ENCODE measurements at regions not wholly inside any gene's neighbourhood (a gene's known extent, or its start where the extent isn't known, plus 50 kb on each side); places are given as distances from the start of the nearest gene placed in this dataset.

DNA sequence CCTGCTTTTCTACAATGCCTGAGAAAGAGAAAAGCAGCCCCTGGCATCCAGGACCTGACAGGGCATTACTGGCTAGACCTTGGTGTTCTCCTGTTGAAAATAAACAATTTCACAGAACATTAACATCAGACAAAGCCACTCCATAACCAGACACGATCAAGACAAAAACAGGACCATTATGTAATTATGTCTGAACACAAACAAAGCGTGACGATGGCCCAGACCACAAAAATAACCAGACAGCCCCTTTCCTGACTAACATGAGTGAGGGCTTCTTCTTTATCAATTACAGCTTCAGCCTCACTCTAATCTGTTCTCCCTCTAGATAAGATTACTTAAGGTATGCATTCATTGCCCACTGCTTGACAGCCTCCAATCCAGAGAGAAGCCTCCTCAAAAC lies 172.7 kb upstream of the LMCD1 start:
- Histone ChIP-seq H3K4me1 (ENCODE audit: control insufficient read depth in 5 of 5, insufficient read depth in 5 of 5, low read length in 5 of 5) (no peaks in the 10 kb centered on the region), H3K27ac (ENCODE audit: low read depth, low read length) (no peak overlapping the region)

DNA sequence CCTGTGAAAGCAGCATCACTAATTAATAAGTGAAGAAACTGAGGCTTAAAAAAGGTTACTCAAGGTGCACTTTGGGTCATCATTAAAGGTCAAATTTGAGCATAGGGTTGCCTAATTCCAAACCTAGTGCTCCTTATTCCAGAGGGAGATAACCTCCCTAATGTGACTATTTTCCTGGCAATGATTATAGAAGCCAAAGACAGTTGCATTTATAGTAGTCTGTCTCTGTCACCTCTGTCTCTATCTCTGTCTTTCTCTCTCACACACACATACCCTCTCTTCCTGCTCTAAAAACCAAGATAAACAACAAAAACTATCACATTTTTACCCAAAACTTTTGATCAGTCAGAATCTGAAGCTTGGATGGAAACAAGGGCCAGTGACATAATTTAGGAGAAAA lies 172.0 kb upstream of the LMCD1 start:
- no peaks in the 10 kb centered on the region for H3K27me3 ChIP-seq (ENCODE audit: control insufficient read depth in 5 of 5, insufficient read depth in 4 of 5, low read length in 5 of 5)
- H3K27ac ChIP-seq (ENCODE audit: low read depth, low read length): no peak overlapping the region
- no peaks in the 10 kb centered on the region for H3K9me3 ChIP-seq (ENCODE audit: control insufficient read depth in 5 of 5, low read length in 5 of 5)
- H3K9ac ChIP-seq (ENCODE audit: low read length in 5 of 5): no peak overlapping the region
- no peaks in the 10 kb centered on the region for H3K36me3 ChIP-seq (ENCODE audit: control insufficient read depth in 5 of 5, insufficient read depth in 5 of 5, low read length in 5 of 5)
- H3K4me3 ChIP-seq (ENCODE audit: low read depth in 1 of 5, low read length in 5 of 5): no peak overlapping the region
- no peaks in the 10 kb centered on the region for H3K4me1 ChIP-seq (ENCODE audit: control insufficient read depth in 5 of 5, insufficient read depth in 5 of 5, low read length in 5 of 5)

More for the DNA sequence above, 172.7 kb upstream of the LMCD1 start:
- Histone ChIP-seq H3K36me3 (ENCODE audit: control insufficient read depth in 5 of 5, insufficient read depth in 5 of 5, low read length in 5 of 5) (no peaks in the 10 kb centered on the region), H3K9me3 (ENCODE audit: control insufficient read depth in 5 of 5, low read length in 5 of 5) (no peaks in the 10 kb centered on the region), H3K27me3 (ENCODE audit: control insufficient read depth in 5 of 5, insufficient read depth in 4 of 5, low read length in 5 of 5) (no peaks in the 10 kb centered on the region), H3K4me3 (ENCODE audit: low read depth in 1 of 5, low read length in 5 of 5) (no peak overlapping the region), H3K9ac (ENCODE audit: low read length in 5 of 5) (no peak overlapping the region)

- H3K9ac ChIP-seq (ENCODE audit: low read length in 5 of 5): no peak overlapping the region
- H3K27me3 ChIP-seq (ENCODE audit: control insufficient read depth in 5 of 5, insufficient read depth in 4 of 5, low read length in 5 of 5): no peaks in the 10 kb centered on the region
- H3K27ac ChIP-seq (ENCODE audit: low read depth, low read length): no peak overlapping the region
- H3K4me1 ChIP-seq (ENCODE audit: control insufficient read depth in 5 of 5, insufficient read depth in 5 of 5, low read length in 5 of 5): no peaks in the 10 kb centered on the region
- H3K9me3 ChIP-seq (ENCODE audit: control insufficient read depth in 5 of 5, low read length in 5 of 5): no peaks in the 10 kb centered on the region
- H3K36me3 ChIP-seq (ENCODE audit: control insufficient read depth in 5 of 5, insufficient read depth in 5 of 5, low read length in 5 of 5): no peaks in the 10 kb centered on the region
- no peak overlapping the region for H3K4me3 ChIP-seq (ENCODE audit: low read depth in 1 of 5, low read length in 5 of 5)
Observed at GRCh38 chr3:8336456-8336855, 165.2 kb upstream of the LMCD1 start.

DNA sequence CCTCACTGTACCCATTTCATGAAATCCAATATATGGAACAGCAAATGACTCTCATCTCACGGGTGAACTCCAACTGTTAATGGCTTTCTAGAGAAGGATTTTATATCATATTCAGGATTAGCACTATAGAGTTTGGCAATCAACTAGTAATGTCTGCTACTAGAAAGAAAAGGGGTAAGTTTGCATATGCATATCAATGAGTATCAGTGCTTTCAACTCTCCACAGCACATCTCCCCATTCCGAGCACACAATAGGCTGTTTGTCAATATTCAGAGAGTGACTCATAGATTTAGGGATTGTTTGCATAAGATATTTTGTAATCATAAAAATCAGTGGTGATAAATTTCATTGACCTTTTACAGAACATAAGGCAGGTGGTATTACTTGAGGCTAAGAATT lies 163.2 kb upstream of the LMCD1 start:
- Histone ChIP-seq H3K27ac (ENCODE audit: low read depth, low read length) (no peak overlapping the region), H3K9ac (ENCODE audit: low read length in 5 of 5) (no peak overlapping the region), H3K9me3 (ENCODE audit: control insufficient read depth in 5 of 5, low read length in 5 of 5) (no peaks in the 10 kb centered on the region), H3K4me3 (ENCODE audit: low read depth in 1 of 5, low read length in 5 of 5) (no peak overlapping the region), H3K36me3 (ENCODE audit: control insufficient read depth in 5 of 5, insufficient read depth in 5 of 5, low read length in 5 of 5) (no peaks in the 10 kb centered on the region), H3K27me3 (ENCODE audit: control insufficient read depth in 5 of 5, insufficient read depth in 4 of 5, low read length in 5 of 5) (no peaks in the 10 kb centered on the region), H3K4me1 (ENCODE audit: control insufficient read depth in 5 of 5, insufficient read depth in 5 of 5, low read length in 5 of 5) (peaks cover 0 to 6% (median 3%) of the 10 kb centered on the region in 5 donors)

DNA sequence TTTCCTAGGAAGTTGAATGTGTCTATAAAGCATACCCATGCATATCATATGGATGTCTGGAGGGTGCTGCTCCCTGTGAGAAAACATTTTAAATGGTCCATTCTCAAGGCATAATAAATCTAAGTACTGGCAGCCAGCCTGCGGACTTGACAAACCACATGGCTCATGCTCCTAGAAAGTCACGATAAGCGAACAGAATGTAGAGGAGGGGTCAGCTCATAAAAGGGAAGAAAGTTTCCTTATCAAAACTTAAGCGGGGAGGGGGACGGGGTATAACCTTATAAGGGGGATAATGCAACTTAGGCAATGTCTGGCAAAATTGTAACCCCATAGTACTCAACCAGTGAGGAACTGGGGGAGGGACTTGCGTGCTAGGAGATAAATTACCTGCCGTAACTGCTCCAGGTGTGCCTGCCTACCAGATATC lies 159.8 kb upstream of the LMCD1 start:
- Histone ChIP-seq H3K9me3 (ENCODE audit: control insufficient read depth in 5 of 5, low read length in 5 of 5) (peaks cover 0 to 11% (median 3%) of the 10 kb centered on the region in 5 donors), H3K9ac (ENCODE audit: low read length in 5 of 5) (no peak overlapping the region), H3K4me1 (ENCODE audit: control insufficient read depth in 5 of 5, insufficient read depth in 5 of 5, low read length in 5 of 5) (peaks cover 0 to 6% (median 3%) of the 10 kb centered on the region in 5 donors), H3K27me3 (ENCODE audit: control insufficient read depth in 5 of 5, insufficient read depth in 4 of 5, low read length in 5 of 5) (no peaks in the 10 kb centered on the region), H3K4me3 (ENCODE audit: low read depth in 1 of 5, low read length in 5 of 5) (no peak overlapping the region), H3K27ac (ENCODE audit: low read depth, low read length) (no peak overlapping the region), H3K36me3 (ENCODE audit: control insufficient read depth in 5 of 5, insufficient read depth in 5 of 5, low read length in 5 of 5) (no peaks in the 10 kb centered on the region)

GRCh38 chr3:8343058-8343457 lies 158.6 kb upstream of the LMCD1 start:
- no peak overlapping the region for H3K27ac ChIP-seq (ENCODE audit: low read depth, low read length)
- no peaks in the 10 kb centered on the region for H3K27me3 ChIP-seq (ENCODE audit: control insufficient read depth in 5 of 5, insufficient read depth in 4 of 5, low read length in 5 of 5)
- H3K36me3 ChIP-seq (ENCODE audit: control insufficient read depth in 5 of 5, insufficient read depth in 5 of 5, low read length in 5 of 5): no peaks in the 10 kb centered on the region
- H3K9me3 ChIP-seq (ENCODE audit: control insufficient read depth in 5 of 5, low read length in 5 of 5): peaks cover 0 to 11% (median 3%) of the 10 kb centered on the region in 5 donors
- H3K4me3 ChIP-seq (ENCODE audit: low read depth in 1 of 5, low read length in 5 of 5): no peak overlapping the region
- no peak overlapping the region for H3K9ac ChIP-seq (ENCODE audit: low read length in 5 of 5)
- H3K4me1 ChIP-seq (ENCODE audit: control insufficient read depth in 5 of 5, insufficient read depth in 5 of 5, low read length in 5 of 5): peaks cover 0 to 6% (median 3%) of the 10 kb centered on the region in 5 donors

DNA sequence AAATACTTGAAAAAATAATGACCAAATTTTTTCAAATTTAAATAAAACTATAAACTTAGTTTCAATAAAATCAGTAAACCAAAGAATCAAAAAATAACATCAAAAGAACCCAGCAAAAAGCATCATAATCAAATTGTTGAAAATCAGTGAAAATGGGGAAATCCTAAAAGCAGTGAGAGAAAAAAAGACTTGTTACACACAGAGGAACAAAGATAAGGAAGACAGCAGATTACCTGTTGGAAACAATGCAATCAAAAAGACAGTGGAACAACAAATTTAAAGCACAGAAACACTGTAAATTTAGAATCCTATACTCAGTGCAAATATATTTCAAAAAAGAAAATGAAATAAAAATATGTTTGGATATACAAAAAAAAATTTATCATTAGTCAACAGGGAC lies 156.2 kb upstream of the LMCD1 start:
- peaks cover 0 to 11% (median 3%) of the 10 kb centered on the region in 5 donors for H3K9me3 ChIP-seq (ENCODE audit: control insufficient read depth in 5 of 5, low read length in 5 of 5)
- H3K27me3 ChIP-seq (ENCODE audit: control insufficient read depth in 5 of 5, insufficient read depth in 4 of 5, low read length in 5 of 5): no peaks in the 10 kb centered on the region
- no peak overlapping the region for H3K27ac ChIP-seq (ENCODE audit: low read depth, low read length)
- no peaks in the 10 kb centered on the region for H3K36me3 ChIP-seq (ENCODE audit: control insufficient read depth in 5 of 5, insufficient read depth in 5 of 5, low read length in 5 of 5)
- H3K4me3 ChIP-seq (ENCODE audit: low read depth in 1 of 5, low read length in 5 of 5): no peak overlapping the region
- H3K9ac ChIP-seq (ENCODE audit: low read length in 5 of 5): no peak overlapping the region
- peaks cover 0 to 6% (median 3%) of the 10 kb centered on the region in 5 donors for H3K4me1 ChIP-seq (ENCODE audit: control insufficient read depth in 5 of 5, insufficient read depth in 5 of 5, low read length in 5 of 5)

DNA sequence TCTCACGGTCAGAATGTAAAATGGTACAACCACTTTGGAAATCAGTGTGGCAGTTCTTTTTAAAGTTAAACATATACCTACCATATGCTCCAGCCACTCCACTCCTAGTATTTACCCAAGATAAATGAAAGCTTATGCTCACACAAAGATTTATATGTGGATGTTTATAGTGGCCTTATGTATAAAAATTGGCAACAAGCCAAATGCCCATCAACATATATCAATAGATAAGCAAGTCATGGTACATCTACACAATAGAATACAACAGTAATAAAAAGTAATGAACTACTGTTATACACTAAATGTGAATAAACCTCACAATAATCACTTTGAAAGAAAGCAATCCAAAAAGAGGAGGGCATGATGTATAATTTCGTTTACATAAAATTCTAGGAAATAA lies 153.5 kb upstream of the LMCD1 start:
- no peak overlapping the region for H3K9ac ChIP-seq (ENCODE audit: low read length in 5 of 5)
- no peaks in the 10 kb centered on the region for H3K4me1 ChIP-seq (ENCODE audit: control insufficient read depth in 5 of 5, insufficient read depth in 5 of 5, low read length in 5 of 5)
- H3K36me3 ChIP-seq (ENCODE audit: control insufficient read depth in 5 of 5, insufficient read depth in 5 of 5, low read length in 5 of 5): no peaks in the 10 kb centered on the region
- no peak overlapping the region for H3K4me3 ChIP-seq (ENCODE audit: low read depth in 1 of 5, low read length in 5 of 5)
- H3K9me3 ChIP-seq (ENCODE audit: control insufficient read depth in 5 of 5, low read length in 5 of 5): peaks cover 0 to 11% (median 3%) of the 10 kb centered on the region in 5 donors
- H3K27ac ChIP-seq (ENCODE audit: low read depth, low read length): no peak overlapping the region
- no peaks in the 10 kb centered on the region for H3K27me3 ChIP-seq (ENCODE audit: control insufficient read depth in 5 of 5, insufficient read depth in 4 of 5, low read length in 5 of 5)

GRCh38 chr3:8352475-8352874 lies 149.1 kb upstream of the LMCD1 start:
- Histone ChIP-seq H3K27me3 (ENCODE audit: control insufficient read depth in 5 of 5, insufficient read depth in 4 of 5, low read length in 5 of 5) (no peaks in the 10 kb centered on the region), H3K27ac (ENCODE audit: low read depth, low read length) (no peak overlapping the region), H3K9me3 (ENCODE audit: control insufficient read depth in 5 of 5, low read length in 5 of 5) (no peaks in the 10 kb centered on the region), H3K36me3 (ENCODE audit: control insufficient read depth in 5 of 5, insufficient read depth in 5 of 5, low read length in 5 of 5) (no peaks in the 10 kb centered on the region), H3K9ac (ENCODE audit: low read length in 5 of 5) (no peak overlapping the region), H3K4me3 (ENCODE audit: low read depth in 1 of 5, low read length in 5 of 5) (no peak overlapping the region), H3K4me1 (ENCODE audit: control insufficient read depth in 5 of 5, insufficient read depth in 5 of 5, low read length in 5 of 5) (no peaks in the 10 kb centered on the region)

GRCh38 chr3:8353364-8353763 lies 148.3 kb upstream of the LMCD1 start:
- Histone ChIP-seq H3K27ac (ENCODE audit: low read depth, low read length) (no peak overlapping the region), H3K4me3 (ENCODE audit: low read depth in 1 of 5, low read length in 5 of 5) (no peak overlapping the region), H3K27me3 (ENCODE audit: control insufficient read depth in 5 of 5, insufficient read depth in 4 of 5, low read length in 5 of 5) (no peaks in the 10 kb centered on the region), H3K36me3 (ENCODE audit: control insufficient read depth in 5 of 5, insufficient read depth in 5 of 5, low read length in 5 of 5) (no peaks in the 10 kb centered on the region), H3K9ac (ENCODE audit: low read length in 5 of 5) (no peak overlapping the region), H3K9me3 (ENCODE audit: control insufficient read depth in 5 of 5, low read length in 5 of 5) (no peaks in the 10 kb centered on the region), H3K4me1 (ENCODE audit: control insufficient read depth in 5 of 5, insufficient read depth in 5 of 5, low read length in 5 of 5) (no peaks in the 10 kb centered on the region)

DNA sequence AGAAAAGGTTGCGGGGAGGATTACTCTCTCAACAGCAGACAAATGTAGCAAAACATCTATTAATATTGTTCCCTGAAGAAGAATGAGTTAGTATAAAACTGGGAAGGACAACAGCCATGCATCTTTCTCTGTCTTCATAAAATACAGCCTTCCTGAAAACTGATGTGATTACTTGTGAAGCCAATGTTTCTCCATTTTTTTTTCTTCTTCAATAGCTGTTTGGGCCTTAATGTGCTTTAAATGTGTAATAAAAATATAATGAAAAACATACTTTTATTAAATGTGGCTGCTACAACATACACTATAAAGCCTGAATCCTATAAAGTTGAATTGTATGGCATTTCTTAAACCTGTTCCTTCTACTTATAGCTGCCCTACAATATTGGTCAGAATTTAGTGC lies 146.3 kb upstream of the LMCD1 start:
- no peak overlapping the region for H3K9ac ChIP-seq (ENCODE audit: low read length in 5 of 5)
- no peaks in the 10 kb centered on the region for H3K27me3 ChIP-seq (ENCODE audit: control insufficient read depth in 5 of 5, insufficient read depth in 4 of 5, low read length in 5 of 5)
- no peak overlapping the region for H3K4me3 ChIP-seq (ENCODE audit: low read depth in 1 of 5, low read length in 5 of 5)
- H3K36me3 ChIP-seq (ENCODE audit: control insufficient read depth in 5 of 5, insufficient read depth in 5 of 5, low read length in 5 of 5): no peaks in the 10 kb centered on the region
- no peaks in the 10 kb centered on the region for H3K9me3 ChIP-seq (ENCODE audit: control insufficient read depth in 5 of 5, low read length in 5 of 5)
- H3K4me1 ChIP-seq (ENCODE audit: control insufficient read depth in 5 of 5, insufficient read depth in 5 of 5, low read length in 5 of 5): no peaks in the 10 kb centered on the region
- no peak overlapping the region for H3K27ac ChIP-seq (ENCODE audit: low read depth, low read length)

All from subcutaneous abdominal adipose tissue (tissue), 5 donors.